Activated naive CD8-positive, alpha-beta T cell treated with anti-CD3 and anti-CD28 coated beads, Interleukin-2, amount 50 U/mL, for 16 hours (primary cell): ENCODE measurements at regions not wholly inside any gene's neighbourhood (a gene's known extent, or its start where the extent isn't known, plus 50 kb on each side); places are given as distances from the start of the nearest gene placed in this dataset.
"Not testable (repeated sequence)": the region's sequence is repeated elsewhere in the genome, so short reads cannot be mapped to it uniquely, and the experiment has no call there.

Experiments
- DNase-seq: peaks from one replicate; pipeline ENCODE4 v3.0.0-alpha.2; 2020; ENCODE audit warnings: low read depth, low spot score

DNA sequence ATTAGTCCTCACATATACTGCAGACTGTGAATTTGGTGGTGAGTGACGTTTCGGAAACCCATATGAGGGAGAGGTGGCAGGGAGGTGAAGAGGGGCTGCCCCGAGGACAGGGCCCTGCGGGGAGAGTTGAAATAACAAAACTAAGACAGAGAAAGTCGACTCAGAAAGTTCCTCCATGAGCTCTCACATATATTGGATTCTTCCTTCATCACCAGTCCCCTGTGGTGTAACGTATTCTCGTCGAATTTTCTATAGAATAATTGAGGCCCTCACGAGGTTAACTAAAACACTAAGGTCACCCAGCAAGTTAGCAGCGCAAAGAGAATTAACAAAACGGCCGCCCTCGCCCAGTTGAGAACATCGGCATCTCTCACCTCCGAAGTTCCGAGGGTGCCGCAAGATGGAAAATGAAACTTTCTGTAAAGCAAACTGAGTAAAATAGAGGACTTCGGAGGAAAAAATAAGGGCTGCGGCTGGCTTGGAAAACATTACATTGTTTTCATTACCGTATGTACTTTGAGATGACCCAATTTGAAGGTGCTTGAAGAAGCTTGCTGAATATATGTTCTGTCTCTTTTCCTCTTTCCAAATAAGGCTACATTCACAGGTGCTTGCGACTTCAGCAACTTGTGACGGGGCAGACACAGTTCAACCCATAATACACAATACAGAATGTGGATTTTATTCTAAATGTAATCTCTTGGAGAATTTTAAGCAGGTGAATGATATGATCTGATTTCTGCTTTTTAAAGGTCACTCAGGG lies 490.9 kb upstream of the JARID2 start:
- DNase-seq: no peak

DNA sequence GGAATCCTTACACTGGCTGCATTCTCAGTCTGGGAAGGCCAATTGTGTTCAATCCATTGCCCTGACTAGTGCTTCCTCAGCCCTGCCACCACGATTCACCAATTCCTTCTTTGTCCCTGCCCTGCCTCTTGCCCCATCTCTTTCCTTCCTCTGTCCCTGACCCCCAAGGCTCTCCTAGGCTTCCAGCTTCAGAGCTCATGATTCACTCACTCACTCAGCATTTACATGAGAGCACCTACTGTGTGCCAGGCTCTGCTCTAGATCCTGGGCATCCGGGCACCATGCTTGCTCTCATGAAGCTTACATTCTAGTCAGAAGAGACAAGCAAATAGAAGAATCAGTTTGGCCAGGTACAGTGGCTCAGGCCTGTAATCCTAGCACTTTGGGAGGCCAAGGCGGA lies 489.5 kb upstream of the JARID2 start:
- DNase-seq: no peak

DNA sequence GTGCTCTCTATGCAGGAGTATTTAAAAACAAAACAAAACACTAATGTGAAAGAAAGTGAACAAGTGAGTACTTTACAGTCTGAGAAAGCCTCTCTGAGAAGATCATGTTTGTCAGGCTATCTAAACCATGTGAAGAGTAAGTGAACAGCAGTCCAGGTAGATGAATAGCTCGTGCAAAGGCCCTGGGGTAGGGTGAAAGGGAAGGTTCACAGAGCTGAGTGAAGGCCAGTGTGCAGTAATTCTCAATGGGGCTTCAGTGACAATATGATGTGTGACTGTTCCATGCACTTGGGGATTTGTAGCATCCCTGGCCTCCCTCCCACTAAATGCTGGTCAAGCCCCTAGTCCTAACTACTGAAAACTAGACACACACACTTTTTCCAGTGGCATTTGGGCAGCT lies 488.9 kb upstream of the JARID2 start:
- no peak for DNase-seq

DNA sequence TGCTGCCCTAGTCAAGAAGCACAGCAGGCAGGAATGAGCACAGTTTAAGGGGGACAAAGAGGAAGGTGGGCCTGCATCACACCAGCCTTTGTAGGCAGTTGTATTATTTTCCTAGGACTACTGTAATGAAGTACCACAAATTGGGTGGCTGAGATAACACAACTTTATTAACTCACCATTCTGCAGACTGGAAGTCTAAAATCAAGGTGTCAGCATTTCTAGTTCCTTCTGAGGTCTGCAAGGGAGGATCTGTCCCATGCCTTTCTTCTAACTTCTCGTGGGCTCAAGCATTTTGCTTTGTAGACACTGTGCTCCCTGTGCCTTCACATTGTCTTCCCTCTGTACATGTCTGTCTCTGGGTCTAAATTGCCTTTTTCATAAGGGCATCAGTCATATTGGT lies 488.5 kb upstream of the JARID2 start:
- no peak for DNase-seq

DNA sequence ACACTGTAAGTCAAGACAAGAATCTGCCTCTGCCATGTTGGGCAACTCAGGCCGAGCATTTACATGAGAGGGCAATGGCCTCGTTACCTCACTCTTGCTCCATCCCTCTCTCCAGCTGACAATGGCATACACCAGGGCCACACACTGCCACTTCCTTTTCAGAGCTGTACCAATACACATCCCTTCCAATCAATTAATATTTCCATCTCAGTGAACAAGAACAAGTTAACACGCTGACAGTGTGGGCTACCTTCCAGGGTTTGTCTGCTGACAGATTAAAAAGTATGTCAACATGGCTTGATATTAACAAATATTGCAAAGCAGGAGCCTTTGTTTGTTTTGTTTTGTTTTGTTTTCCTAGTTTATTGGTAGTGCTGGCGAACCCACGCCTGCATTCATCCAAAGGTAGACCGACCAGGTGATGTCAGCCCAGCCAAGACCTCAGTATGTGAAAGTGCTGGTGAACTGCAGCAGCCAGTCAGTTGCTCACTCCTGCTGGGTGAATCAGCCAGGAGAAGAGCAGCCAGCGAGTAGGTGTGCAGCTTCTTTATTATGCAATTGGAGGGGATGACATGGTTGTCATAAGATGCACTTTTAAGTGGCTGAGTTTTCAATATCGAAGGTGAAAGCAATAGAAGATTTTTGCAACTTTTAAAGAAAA lies 487.3 kb upstream of the JARID2 start:
- no peak for DNase-seq

DNA sequence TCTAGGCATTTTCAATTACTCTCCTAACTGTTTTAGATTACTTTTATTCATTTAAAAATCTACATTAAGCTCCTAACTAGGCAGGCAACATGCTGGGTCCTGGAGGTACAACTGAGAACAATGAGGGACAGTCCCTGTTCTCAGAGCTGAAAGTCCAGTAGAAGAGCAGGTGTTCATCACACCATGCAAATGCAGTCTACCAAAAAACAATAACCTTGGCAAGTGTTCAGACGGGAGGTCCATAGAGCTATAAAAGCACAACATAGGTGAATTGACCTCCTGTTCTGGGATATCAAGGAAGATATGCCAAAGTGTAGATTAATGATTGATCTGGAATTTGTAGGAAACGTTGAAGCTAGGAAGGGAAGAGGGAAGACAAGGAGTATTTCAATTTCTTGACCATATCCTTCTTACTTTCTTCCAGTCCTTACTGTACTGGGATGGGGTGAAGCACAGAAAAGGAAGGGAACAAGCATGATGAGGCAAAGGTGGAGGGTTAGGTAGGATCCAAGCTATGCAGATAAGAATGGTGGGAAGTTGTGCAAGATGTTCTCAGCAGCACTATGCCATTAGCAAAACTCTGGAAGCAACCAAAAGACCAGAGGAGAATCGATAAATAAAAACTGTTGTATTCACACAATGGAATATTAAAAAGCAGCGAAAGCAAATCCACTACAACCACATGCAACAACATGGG lies 485.7 kb upstream of the JARID2 start:
- DNase-seq: no peak

DNA sequence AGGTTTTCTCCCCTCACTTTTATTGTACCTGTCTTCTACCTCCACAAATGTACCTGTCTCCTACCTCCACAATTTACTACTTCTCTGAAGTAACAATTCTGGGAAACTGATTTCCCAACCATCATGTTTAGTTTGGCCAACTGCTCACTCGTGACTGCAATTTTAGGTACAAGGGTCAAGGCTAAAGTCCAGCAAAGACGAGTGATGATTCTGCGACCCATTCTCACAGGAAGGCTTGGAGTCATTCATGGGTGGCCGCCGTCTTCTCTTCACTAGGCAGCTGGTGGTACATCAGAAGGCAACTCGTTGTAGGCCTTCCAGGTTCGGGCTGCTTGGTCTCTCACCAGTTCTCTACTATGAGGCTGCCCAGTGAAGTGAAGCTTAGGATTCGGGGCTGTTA lies 483.8 kb upstream of the JARID2 start:
- no peak for DNase-seq

DNA sequence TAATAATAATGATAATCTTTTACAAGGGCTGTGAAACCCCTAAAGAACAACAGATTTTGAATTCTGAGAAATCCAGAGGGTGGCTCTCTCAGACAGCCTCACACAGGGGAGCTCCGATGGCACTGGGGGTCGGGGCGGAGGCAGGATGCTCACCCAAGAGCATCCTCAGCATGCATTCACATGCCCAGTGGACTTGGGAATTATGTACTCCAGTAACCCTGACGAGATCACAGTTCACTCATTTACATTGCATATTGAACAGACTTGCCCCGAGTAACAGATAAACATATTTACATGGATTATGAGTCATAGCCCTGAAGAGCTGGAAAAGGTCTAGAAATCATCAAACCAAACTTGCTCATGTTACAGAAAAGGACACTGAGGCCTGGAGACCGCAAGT lies 482.7 kb upstream of the JARID2 start:
- DNase-seq: no peak

DNA sequence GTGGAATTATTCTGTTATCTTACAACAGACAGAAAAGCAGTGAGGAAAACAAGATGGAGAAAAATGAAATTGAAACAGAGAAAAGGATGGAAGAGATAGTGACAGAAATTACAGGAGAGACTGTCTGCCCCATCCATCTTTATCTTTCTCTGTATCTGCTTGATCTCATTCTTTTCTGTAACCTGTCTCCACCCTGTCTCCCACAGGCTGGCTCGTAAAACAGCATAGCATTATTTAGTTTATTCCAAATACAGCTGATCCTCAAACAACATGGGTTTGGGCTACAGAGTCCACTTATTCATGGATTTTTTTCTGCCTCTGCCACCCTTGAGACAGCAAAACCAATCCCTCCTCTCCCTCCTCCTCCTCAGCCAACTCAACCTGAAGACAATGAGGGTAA lies 482.3 kb upstream of the JARID2 start:
- no peak for DNase-seq

DNA sequence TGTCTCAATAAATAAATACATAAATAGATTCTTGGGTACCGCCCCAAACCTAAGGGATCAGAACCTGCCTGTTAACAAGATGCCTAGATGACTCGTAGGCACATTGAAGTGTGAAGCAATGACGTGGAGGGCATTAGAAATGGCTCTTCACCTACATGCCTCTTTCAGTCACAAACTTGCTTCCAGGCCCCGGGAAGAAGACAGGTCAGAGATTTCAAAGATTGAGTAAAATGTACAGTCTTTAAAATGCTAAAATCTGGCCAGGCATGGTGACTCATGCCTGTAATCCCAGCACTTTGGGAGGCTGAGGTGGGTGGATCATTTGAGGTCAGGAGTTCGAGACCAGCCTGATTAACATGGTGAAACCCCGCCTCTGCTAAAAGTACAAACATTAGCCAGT lies 480.8 kb upstream of the JARID2 start:
- DNase-seq: no peak

DNA sequence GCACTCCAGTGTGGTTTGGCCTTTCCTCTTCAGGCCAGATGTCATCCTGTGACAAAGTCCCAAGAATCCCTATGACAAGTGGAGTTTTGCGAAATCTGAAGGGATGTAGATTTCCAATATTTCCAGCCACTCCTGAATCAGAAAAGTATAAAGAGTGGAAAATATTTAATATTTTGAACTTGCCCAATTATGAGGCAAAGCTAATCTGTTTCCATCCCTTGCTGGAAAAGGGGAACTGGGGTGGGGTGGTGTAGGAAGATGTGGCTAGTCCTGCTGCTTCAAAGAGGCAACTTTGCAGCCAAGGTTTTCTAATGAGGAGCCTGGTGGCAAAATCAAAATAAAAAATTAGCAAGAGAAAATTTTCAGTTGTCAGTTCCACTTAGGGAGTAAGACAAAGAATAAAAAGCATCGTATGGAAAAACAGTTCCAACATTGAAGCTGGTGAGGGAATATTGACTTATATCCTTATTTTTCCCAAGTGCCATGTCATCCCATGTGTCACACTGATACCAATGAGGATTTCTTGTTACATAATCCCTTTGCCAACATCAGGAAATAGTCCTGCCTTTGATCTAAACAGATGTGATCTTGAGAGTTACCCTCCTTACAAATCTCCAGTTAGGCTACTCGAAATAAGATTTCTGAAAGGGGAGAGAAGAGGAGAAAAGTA lies 480.0 kb upstream of the JARID2 start:
- no peak for DNase-seq

DNA sequence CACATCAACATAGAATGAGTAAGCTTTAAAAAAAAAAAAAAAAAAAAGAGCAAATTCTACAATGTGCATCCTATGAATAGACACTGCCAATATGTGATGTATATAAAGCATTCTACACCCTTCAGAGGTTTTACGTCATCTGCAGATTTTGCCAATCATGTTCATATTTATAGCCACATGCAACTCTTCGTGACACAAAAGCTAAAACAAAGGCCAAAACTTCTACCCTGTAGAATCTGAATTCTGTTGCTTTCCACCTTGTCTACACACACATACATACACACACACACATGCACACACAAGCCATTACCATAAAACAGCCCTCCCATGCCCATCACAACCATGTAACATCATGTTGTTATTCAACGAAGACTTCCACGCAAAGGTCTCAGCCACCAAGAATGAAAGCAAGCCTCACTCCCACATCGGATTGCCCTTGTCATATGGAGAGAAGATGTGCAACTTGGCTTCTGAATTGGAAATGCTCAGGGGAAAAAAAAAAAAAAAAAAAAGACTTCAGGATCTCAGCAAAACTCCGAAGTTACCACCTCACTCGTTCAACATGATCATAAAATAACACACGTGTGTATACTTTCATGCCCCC lies 479.4 kb upstream of the JARID2 start:
- DNase-seq: no peak

DNA sequence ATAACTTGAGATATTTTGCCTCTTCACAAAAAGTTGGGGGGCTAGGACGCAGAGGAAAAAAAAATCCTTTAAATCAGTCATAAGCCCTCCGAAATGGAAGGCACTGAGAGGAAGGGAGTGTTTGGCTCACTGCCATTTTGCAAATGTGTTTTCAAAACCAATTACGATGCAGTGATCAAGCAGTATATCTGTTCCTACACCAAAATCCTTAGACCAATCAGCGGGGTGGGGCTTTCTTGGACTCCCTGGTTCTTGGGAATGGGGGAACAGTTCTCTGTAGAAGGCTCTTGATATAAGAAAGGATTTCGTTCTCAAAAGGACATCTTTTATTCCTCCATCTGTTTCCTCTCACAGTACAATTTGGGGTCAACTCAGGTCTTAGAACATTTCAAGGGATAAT lies 478.6 kb upstream of the JARID2 start:
- DNase-seq: no peak

DNA sequence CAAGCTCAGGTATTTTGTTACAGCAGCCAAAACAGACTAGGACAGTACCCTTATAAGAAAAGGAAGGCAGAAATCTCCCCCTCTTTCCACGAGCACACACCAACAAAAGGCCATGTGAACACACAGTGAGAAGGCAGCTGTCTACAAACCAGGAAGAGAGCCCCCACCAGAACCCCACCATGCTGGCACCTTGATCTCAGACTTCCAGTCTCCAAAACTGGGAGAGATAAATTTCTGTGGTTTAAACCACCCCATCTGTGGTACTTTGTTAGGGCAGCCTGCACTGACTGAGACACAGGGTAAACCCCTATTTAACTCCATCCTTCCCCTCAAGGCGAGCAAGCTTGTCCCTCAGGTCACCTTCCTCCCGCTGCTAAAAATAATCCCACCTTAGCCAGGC lies 475.8 kb upstream of the JARID2 start:
- no peak for DNase-seq

DNA sequence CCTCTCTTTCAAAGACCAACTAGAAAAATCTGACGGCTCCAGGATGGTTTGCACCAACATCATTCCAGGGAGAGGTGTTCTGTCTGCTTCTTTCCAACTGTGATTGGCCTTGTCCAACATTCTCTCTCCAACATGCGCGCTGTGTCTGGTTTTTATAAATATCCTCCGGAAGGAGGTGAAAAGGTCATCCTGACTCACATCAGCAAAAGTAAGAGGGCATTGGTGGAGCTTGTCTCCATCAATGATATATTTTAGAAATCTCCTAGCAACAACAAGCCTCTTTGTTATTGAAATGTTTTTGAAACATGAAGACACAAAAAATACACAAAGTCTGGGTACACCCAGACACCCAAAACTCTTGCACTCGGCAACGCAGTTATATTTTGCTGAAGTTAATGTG lies 475.3 kb upstream of the JARID2 start:
- no peak for DNase-seq

DNA sequence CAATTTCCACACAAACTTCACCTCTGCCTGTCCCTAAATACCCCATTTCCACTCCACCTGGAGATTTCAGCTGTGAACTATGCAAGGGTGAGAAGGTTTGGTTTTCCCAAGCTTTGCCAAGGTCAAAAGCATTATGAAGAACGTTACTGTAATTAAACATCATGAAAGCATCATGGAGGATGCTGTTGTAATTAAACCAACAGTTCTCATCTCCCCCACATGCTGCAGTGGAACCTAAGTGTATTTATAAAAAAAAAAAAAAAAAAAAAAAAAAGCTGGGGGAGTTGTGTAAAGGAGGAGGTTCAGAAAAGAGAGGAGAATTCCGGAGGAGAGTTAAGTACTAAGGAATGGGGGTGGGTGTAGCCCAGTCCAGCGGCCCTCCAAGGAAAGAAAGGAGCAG lies 474.9 kb upstream of the JARID2 start:
- no peak for DNase-seq

DNA sequence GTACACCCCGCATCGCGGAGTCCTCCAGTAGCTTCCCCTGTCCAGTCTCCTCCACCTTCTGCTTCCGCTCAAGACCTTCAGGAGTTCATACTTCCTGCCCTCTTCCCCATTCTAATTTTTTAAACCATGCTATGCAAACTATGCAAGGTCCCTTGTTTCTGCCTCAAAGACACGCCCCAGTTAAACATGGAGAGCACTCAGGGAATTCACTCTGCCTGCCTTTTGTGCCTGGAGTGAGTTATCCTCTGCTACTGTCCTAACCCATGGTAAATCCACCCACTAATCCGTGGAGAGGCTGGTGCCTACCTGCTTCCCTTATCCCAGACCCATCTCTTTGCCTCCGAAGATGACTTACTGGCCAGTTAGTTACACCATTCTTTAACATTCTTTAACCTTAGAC lies 473.7 kb upstream of the JARID2 start:
- no peak for DNase-seq

DNA sequence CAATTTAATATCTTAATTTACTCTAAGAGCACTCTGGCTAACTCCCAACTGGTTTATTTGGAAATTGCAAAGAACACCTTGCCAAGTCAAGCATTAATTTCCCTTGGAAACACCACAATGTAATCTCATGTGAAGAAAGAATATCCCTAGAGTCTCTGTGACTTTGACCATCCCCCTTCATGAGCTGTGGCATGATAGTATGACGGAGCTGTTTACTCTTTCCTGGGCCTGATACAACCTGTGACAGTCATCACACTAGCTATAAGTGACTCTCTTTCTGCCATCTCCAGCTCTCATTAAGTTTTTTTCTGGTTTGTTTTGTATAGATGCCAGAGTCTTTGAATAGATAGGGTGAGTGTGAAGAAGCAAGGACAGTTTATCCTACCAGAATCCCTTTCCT lies 470.3 kb upstream of the JARID2 start:
- no peak for DNase-seq

DNA sequence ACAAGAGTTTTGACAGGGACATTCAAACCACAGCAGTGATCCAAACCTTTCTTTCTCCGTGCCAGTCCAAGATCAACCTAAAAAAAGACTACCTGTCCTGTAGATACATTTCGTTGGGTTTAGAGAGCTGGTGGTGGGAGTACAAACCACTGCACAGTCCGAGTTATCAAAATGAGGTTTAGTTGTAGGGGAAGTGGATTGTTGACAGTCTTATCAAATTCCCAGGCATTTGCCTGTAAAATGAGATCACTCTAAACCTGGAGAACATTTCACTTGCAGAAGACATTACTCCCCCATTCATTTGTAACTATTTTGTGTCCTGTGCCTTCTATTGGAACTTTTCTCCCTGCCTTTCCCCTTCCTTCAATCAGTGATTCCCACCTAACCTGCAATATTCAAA lies 469.6 kb upstream of the JARID2 start:
- DNase-seq: no peak

DNA sequence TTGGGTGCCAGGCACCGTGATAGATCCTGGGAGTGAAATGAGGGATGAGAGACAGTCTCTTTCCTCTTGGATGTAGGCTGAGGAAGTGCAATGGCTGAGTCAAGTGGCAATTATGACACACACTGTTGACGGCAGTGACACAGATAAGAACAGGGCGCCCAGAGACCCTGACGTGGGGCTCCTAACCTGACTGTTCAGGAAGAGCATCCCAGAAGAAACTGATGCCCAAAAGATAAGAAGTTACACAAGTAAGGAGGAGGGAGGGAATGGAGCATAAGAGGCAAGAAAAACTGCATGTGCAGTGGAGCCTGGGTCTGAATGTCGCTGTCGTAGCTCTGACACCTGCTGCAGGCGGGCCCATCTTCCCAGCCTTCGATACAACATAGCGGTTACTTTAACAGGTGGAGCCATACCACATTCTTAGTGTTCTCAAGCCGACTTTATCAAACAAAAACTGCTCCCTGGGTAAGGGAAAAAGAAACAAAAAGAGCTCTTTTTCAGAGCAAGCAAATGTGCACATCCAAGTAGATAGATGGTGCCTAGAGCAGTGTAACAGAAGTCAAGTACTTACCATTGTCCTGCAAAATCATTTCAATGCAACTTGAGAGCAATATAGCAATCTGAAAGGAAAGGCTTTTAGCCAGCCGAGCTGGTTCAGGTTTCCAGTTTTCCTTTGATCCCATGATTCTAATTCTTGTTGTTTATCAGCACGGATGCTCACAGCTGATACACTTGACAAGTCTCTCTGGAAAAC lies 463.9 kb upstream of the JARID2 start:
- no peak for DNase-seq

DNA sequence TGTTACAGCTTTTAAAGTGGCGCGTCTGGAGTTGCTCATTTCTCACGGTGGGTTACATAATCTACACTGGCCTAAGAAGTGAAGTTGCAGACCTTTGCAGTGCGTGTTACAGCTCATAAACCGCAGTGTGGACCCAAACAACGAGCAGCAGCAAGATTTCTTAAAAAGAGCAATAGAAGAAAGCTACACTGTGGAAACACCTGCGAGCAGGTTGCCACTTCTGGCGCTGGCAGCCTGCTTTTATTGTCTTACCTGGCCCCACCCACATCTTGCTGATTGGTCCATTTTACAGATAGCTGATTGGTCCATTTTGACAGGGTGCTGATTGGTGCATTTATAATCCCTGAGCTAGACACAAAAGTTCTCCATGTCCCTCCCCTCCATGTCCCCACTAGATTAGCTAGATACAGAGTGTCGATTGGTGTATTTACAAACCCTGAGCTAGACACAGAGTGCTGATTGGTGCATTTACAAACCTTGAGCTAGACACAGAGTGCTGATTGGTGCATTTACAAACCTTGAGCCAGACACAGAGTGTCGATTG lies 462.9 kb upstream of the JARID2 start:
- DNase-seq: not testable (repeated sequence)
